ENCODE measurements at regions not wholly inside any gene's neighbourhood (a gene's known extent, or its start where the extent isn't known, plus 50 kb on each side); places are given as distances from the start of the nearest gene placed in this dataset.

DNA sequence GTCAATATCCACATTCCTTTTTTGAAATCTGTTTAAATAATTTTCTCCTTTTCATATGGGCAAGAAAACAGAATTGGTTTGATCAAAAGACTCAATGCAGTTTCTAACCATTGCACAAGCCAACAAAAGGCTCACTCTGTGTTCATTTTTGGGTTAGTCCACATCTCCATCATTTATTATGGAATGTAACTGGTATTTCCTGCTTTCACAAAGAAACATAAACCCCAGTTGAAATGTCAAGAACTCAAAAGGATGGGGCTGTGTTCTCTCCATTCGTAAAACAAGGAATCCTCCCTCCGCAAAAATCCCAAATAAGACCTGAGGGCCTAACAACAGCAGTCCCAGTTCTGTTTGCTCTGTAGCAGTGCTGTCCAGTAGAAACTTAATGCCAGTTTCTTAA lies 420.9 kb downstream of the GJA1 start:
- Histone ChIP-seq H3K27me3 (ENCODE audit: insufficient read depth, low read depth, low read length) (no peaks in the 10 kb centered on the region), H3K4me2 (ENCODE audit: low read length) (no peak overlapping the region), H2AFZ (ENCODE audit: low read depth, low read length) (no peak overlapping the region), H3K27ac (ENCODE audit: low read length) (no peak overlapping the region), H4K20me1 (ENCODE audit: insufficient read depth) (no peaks in the 10 kb centered on the region), H3K36me3 (ENCODE audit: insufficient read depth, low read length) (no peaks in the 10 kb centered on the region), H3K9ac (ENCODE audit: low read length) (no peak overlapping the region), H3K9me3 (ENCODE audit: low read length) (no peaks in the 10 kb centered on the region), H3K79me2 (replicated peaks; ENCODE audit: insufficient read depth, low read length) (no peaks in the 10 kb centered on the region), H3K9me2 (ENCODE audit: insufficient read depth, low read length) (no peaks in the 10 kb centered on the region), H3K4me3 (ENCODE audit: low read length) (no peak overlapping the region), H3F3A (ENCODE audit: insufficient read depth, low read length, poor library complexity, severe bottlenecking) (no peaks in the 10 kb centered on the region)
- TF ChIP-seq TAF1 (IDR thresholded peaks at IDR 0.05; ENCODE audit: low read depth) (no peak), POLR2AphosphoS5 (IDR thresholded peaks at IDR 0.05) (no peak), EZH2 (IDR thresholded peaks at IDR 0.05; ENCODE audit: borderline replicate concordance, insufficient read depth, low read length, poor library complexity, severe bottlenecking) (no peak), MXI1 (conservative IDR thresholded peaks at IDR 0.05; ENCODE audit: poor library complexity, severe bottlenecking) (no peak), EP300 (conservative IDR thresholded peaks at IDR 0.05; ENCODE audit: poor library complexity, severe bottlenecking) (no peak), SMC3 (conservative IDR thresholded peaks at IDR 0.05; ENCODE audit: poor library complexity) (no peak), RAD21 (conservative IDR thresholded peaks at IDR 0.05) (no peak)
- TF ChIP-seq, protein P1, sequence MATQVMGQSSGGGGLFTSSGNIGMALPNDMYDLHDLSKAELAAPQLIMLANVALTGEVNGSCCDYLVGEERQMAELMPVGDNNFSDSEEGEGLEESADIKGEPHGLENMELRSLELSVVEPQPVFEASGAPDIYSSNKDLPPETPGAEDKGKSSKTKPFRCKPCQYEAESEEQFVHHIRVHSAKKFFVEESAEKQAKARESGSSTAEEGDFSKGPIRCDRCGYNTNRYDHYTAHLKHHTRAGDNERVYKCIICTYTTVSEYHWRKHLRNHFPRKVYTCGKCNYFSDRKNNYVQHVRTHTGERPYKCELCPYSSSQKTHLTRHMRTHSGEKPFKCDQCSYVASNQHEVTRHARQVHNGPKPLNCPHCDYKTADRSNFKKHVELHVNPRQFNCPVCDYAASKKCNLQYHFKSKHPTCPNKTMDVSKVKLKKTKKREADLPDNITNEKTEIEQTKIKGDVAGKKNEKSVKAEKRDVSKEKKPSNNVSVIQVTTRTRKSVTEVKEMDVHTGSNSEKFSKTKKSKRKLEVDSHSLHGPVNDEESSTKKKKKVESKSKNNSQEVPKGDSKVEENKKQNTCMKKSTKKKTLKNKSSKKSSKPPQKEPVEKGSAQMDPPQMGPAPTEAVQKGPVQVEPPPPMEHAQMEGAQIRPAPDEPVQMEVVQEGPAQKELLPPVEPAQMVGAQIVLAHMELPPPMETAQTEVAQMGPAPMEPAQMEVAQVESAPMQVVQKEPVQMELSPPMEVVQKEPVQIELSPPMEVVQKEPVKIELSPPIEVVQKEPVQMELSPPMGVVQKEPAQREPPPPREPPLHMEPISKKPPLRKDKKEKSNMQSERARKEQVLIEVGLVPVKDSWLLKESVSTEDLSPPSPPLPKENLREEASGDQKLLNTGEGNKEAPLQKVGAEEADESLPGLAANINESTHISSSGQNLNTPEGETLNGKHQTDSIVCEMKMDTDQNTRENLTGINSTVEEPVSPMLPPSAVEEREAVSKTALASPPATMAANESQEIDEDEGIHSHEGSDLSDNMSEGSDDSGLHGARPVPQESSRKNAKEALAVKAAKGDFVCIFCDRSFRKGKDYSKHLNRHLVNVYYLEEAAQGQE (IDR thresholded peaks at IDR 0.05; ENCODE audit: borderline replicate concordance): no peak
- TF ChIP-seq, protein P2, sequence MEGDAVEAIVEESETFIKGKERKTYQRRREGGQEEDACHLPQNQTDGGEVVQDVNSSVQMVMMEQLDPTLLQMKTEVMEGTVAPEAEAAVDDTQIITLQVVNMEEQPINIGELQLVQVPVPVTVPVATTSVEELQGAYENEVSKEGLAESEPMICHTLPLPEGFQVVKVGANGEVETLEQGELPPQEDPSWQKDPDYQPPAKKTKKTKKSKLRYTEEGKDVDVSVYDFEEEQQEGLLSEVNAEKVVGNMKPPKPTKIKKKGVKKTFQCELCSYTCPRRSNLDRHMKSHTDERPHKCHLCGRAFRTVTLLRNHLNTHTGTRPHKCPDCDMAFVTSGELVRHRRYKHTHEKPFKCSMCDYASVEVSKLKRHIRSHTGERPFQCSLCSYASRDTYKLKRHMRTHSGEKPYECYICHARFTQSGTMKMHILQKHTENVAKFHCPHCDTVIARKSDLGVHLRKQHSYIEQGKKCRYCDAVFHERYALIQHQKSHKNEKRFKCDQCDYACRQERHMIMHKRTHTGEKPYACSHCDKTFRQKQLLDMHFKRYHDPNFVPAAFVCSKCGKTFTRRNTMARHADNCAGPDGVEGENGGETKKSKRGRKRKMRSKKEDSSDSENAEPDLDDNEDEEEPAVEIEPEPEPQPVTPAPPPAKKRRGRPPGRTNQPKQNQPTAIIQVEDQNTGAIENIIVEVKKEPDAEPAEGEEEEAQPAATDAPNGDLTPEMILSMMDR (IDR thresholded peaks at IDR 0.05; ENCODE audit: poor library complexity, severe bottlenecking): no peak

DNA sequence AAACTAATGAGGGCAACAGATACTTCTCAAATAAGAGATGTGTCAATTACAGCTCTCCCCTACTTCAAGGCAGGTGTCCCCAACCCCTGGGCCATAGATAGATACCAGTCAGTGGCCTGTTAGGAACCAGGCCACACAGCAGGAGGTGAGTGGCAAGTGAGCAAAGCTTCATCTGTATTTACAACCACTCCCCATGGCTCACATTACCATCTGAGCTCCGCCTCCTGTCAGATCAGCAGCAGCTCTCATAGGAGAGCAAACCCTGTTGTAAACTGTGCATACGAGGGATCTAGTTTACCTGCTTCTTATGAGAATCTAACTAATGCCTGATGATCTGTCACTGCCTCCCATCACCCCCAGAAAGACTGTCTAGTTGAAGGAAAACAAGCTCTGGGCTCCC lies 422.1 kb downstream of the GJA1 start:
- no peak for TF ChIP-seq EP300 (conservative IDR thresholded peaks at IDR 0.05; ENCODE audit: poor library complexity, severe bottlenecking)
- Histone ChIP-seq H3K36me3 (ENCODE audit: insufficient read depth, low read length) (no peaks in the 10 kb centered on the region), H3K79me2 (replicated peaks; ENCODE audit: insufficient read depth, low read length) (no peaks in the 10 kb centered on the region), H3K9me3 (ENCODE audit: low read length) (no peaks in the 10 kb centered on the region), H3K9me2 (ENCODE audit: insufficient read depth, low read length) (no peaks in the 10 kb centered on the region), H2AFZ (ENCODE audit: low read depth, low read length) (no peak overlapping the region), H3K4me2 (ENCODE audit: low read length) (no peak overlapping the region), H3K4me3 (ENCODE audit: low read length) (no peak overlapping the region), H3K9ac (ENCODE audit: low read length) (no peak overlapping the region), H4K20me1 (ENCODE audit: insufficient read depth) (no peaks in the 10 kb centered on the region), H3K27me3 (ENCODE audit: insufficient read depth, low read depth, low read length) (no peaks in the 10 kb centered on the region), H3K27ac (ENCODE audit: low read length) (no peak overlapping the region), H3F3A (ENCODE audit: insufficient read depth, low read length, poor library complexity, severe bottlenecking) (no peaks in the 10 kb centered on the region)

DNA sequence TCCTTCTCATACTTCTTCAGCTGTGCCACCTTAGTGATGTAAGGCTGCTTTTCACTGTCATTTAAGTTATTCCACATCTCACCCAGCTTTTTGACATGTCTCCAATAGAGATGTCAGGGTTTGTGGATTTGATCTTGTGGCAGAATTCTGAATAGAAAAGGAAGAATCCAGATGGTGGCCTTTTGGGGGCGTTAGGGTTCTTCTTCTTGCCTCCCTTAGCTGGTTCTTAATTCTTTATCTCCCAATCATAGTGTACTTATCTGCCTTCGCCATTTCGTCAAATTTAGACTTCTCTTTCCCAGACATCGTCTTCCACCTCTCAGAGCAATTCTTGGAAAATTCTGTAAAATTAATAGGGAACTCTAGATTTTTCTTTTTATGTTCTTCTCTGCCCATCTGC lies 422.9 kb downstream of the GJA1 start:
- no peak overlapping the region for H3K4me2 ChIP-seq (ENCODE audit: low read length)
- H3K9me3 ChIP-seq (ENCODE audit: low read length): no peaks in the 10 kb centered on the region

More for the DNA sequence above, 422.9 kb downstream of the GJA1 start:
- no peaks in the 10 kb centered on the region for H3F3A ChIP-seq (ENCODE audit: insufficient read depth, low read length, poor library complexity, severe bottlenecking)
- no peaks in the 10 kb centered on the region for H3K79me2 ChIP-seq (replicated peaks; ENCODE audit: insufficient read depth, low read length)
- TF ChIP-seq MXI1 (conservative IDR thresholded peaks at IDR 0.05; ENCODE audit: poor library complexity, severe bottlenecking) (no peak), EZH2 (IDR thresholded peaks at IDR 0.05; ENCODE audit: borderline replicate concordance, insufficient read depth, low read length, poor library complexity, severe bottlenecking) (no peak), TAF1 (IDR thresholded peaks at IDR 0.05; ENCODE audit: low read depth) (no peak), POLR2AphosphoS5 (IDR thresholded peaks at IDR 0.05) (no peak), EP300 (conservative IDR thresholded peaks at IDR 0.05; ENCODE audit: poor library complexity, severe bottlenecking) (no peak), RAD21 (conservative IDR thresholded peaks at IDR 0.05) (no peak), SMC3 (conservative IDR thresholded peaks at IDR 0.05; ENCODE audit: poor library complexity) (no peak)
- TF ChIP-seq, protein P1 (IDR thresholded peaks at IDR 0.05; ENCODE audit: borderline replicate concordance): no peak
- TF ChIP-seq, protein P2 (IDR thresholded peaks at IDR 0.05; ENCODE audit: poor library complexity, severe bottlenecking): no peak
- H3K9ac ChIP-seq (ENCODE audit: low read length): no peak overlapping the region
- H3K27ac ChIP-seq (ENCODE audit: low read length): no peak overlapping the region
- no peak overlapping the region for H2AFZ ChIP-seq (ENCODE audit: low read depth, low read length)
- no peaks in the 10 kb centered on the region for H3K36me3 ChIP-seq (ENCODE audit: insufficient read depth, low read length)
- H3K4me3 ChIP-seq (ENCODE audit: low read length): no peak overlapping the region
- no peaks in the 10 kb centered on the region for H3K27me3 ChIP-seq (ENCODE audit: insufficient read depth, low read depth, low read length)
- H3K9me2 ChIP-seq (ENCODE audit: insufficient read depth, low read length): no peaks in the 10 kb centered on the region
- no peaks in the 10 kb centered on the region for H4K20me1 ChIP-seq (ENCODE audit: insufficient read depth)
